ENCODE measurements at regions not wholly inside any gene's neighbourhood (a gene's known extent, or its start where the extent isn't known, plus 50 kb on each side); places are given as distances from the start of the nearest gene placed in this dataset.

DNA sequence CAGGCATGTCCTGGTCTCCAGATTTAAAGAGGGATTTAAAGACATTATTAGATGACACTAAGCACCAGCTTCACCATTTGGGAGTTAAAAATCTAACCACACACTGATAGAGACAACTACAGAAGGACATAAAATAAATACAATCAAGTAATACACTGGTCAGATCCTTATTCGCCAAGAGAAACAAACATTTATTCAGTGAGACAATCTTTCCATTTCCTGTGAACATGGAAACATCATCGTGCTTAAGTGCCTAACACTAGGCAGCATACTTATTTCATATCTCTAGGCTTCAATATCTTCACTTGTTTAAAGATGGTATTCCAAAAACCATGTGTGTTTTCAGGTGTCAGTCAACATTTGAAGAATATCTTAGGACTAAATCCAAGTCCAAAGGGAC lies 103.6 kb downstream of the AREG start:
- DNase-seq = no peak
- H3K27ac Mint-ChIP-seq (ENCODE audit: unreplicated experiment) = no peak overlapping the region
- no peaks in the 10 kb centered on the region for H3K36me3 ChIP-seq (ENCODE audit: control insufficient read depth, insufficient read depth, low read length)
- no peak overlapping the region for H3K4me3 ChIP-seq (ENCODE audit: low read depth, low read length)
- no peak overlapping the region for H3K4me3 Mint-ChIP-seq (ENCODE audit: unreplicated experiment)
- intact Hi-C loops (cut with micrococcal nuclease; ENCODE audit: unreplicated experiment) = no loop called here
- no peaks in the 10 kb centered on the region for H3K27me3 Mint-ChIP-seq (ENCODE audit: insufficient read depth, unreplicated experiment)
- POLR2A ChIA-PET = no interaction called here
- no peaks in the 10 kb centered on the region for H3K36me3 Mint-ChIP-seq (ENCODE audit: insufficient read depth, unreplicated experiment)
- peaks cover 8% of the 10 kb centered on the region for H3K9me3 Mint-ChIP-seq (ENCODE audit: unreplicated experiment)
- no TSS peak for BruUV-seq (replicated peaks)
- peaks cover 10% of the 10 kb centered on the region for H3K4me1 Mint-ChIP-seq (ENCODE audit: low read depth, unreplicated experiment)
- no peaks in the 10 kb centered on the region for H3K9me3 ChIP-seq
- peaks cover 32% of the 10 kb centered on the region for H3K4me1 ChIP-seq
- no peak for TF ChIP-seq CTCF (IDR thresholded peaks at IDR 0.05; ENCODE audit: insufficient read depth in 1 of 2, low read depth in 1 of 2, low read length in 1 of 2, severe bottlenecking in 1 of 2, unreplicated experiment in 1 of 2)
- no peaks in the 10 kb centered on the region for H3K27me3 ChIP-seq (replicated peaks; ENCODE audit: control insufficient read depth, insufficient read depth, low read length)
- CTCF ChIA-PET = no interaction called here

DNA sequence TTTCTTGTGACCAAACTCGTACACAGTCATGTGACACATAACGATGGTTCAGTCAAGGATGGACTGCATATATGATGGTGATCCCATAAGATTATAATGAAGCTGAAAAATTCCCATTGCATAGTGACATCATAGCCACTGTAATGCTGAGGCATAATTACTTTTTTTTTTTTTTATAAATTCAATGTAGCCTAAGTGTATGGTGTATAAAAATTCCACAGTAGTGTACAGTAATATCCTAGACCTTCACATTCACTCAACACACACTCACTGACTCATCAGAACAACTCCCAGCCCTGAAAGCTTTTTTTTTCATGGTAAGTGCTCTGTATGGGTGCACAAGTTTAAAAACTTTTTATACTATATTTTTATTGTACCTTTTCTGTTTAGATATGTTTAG lies 105.0 kb downstream of the AREG start:
- peaks cover 8% of the 10 kb centered on the region for H3K9me3 Mint-ChIP-seq (ENCODE audit: unreplicated experiment)
- no peak for DNase-seq

DNA sequence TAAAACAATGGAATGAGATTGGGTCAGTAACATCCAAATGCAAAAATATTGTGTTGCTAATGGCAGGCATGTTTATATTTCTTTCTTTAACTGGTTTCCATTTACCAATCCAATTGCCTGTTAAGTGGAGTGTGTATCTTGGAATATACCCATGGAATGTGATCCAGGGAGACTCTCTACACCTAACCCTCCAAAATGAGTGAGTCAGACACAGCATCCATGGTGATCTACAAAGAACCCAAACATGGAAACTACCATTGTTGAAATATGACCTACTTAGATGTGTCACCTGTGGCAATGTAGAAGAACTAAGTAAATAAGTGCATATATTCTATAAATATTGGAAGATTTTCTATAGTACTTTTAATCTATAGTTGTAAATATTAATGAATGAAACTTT lies 110.3 kb downstream of the AREG start:
- Mint-ChIP-seq H3K4me1 (ENCODE audit: low read depth, unreplicated experiment) (peaks cover 18% of the 10 kb centered on the region), H3K36me3 (ENCODE audit: insufficient read depth, unreplicated experiment) (peaks cover 9% of the 10 kb centered on the region), H3K27me3 (ENCODE audit: insufficient read depth, unreplicated experiment) (no peaks in the 10 kb centered on the region), H3K9me3 (ENCODE audit: unreplicated experiment) (peaks cover 20% of the 10 kb centered on the region), H3K4me3 (ENCODE audit: unreplicated experiment) (no peak overlapping the region), H3K27ac (ENCODE audit: unreplicated experiment) (no peak overlapping the region)
- H3K4me1 ChIP-seq = no peaks in the 10 kb centered on the region
- ChIA-PET POLR2A (no interaction called here), CTCF (no interaction called here)
- no peak for DNase-seq
- no peaks in the 10 kb centered on the region for H3K36me3 ChIP-seq (ENCODE audit: control insufficient read depth, insufficient read depth, low read length)
- no TSS peak for BruUV-seq (replicated peaks)
- no peak for TF ChIP-seq CTCF (IDR thresholded peaks at IDR 0.05; ENCODE audit: insufficient read depth in 1 of 2, low read depth in 1 of 2, low read length in 1 of 2, severe bottlenecking in 1 of 2, unreplicated experiment in 1 of 2)
- H3K4me3 ChIP-seq (ENCODE audit: low read depth, low read length) = no peak overlapping the region
- intact Hi-C loops (cut with micrococcal nuclease; ENCODE audit: unreplicated experiment) = no loop called here
- H3K27me3 ChIP-seq (replicated peaks; ENCODE audit: control insufficient read depth, insufficient read depth, low read length) = no peaks in the 10 kb centered on the region
- no peaks in the 10 kb centered on the region for H3K9me3 ChIP-seq

More for the DNA sequence above, 105.0 kb downstream of the AREG start:
- POLR2A ChIA-PET = no interaction called here
- Histone ChIP-seq H3K9me3 (no peaks in the 10 kb centered on the region), H3K4me1 (peaks cover 19% of the 10 kb centered on the region), H3K36me3 (ENCODE audit: control insufficient read depth, insufficient read depth, low read length) (no peaks in the 10 kb centered on the region), H3K27me3 (replicated peaks; ENCODE audit: control insufficient read depth, insufficient read depth, low read length) (no peaks in the 10 kb centered on the region), H3K4me3 (ENCODE audit: low read depth, low read length) (no peak overlapping the region)
- no peak overlapping the region for H3K27ac Mint-ChIP-seq (ENCODE audit: unreplicated experiment)
- CTCF ChIA-PET = no interaction called here
- H3K27me3 Mint-ChIP-seq (ENCODE audit: insufficient read depth, unreplicated experiment) = no peaks in the 10 kb centered on the region
- TF ChIP-seq CTCF (IDR thresholded peaks at IDR 0.05; ENCODE audit: insufficient read depth in 1 of 2, low read depth in 1 of 2, low read length in 1 of 2, severe bottlenecking in 1 of 2, unreplicated experiment in 1 of 2) = no peak
- H3K4me1 Mint-ChIP-seq (ENCODE audit: low read depth, unreplicated experiment) = peaks cover 9% of the 10 kb centered on the region
- BruUV-seq (replicated peaks) = no TSS peak
- intact Hi-C loops (cut with micrococcal nuclease; ENCODE audit: unreplicated experiment) = no loop called here
- no peaks in the 10 kb centered on the region for H3K36me3 Mint-ChIP-seq (ENCODE audit: insufficient read depth, unreplicated experiment)
- H3K4me3 Mint-ChIP-seq (ENCODE audit: unreplicated experiment) = no peak overlapping the region
